ENCODE measurements at regions not wholly inside any gene's neighbourhood (a gene's known extent, or its start where the extent isn't known, plus 50 kb on each side); places are given as distances from the start of the nearest gene placed in this dataset.

DNA sequence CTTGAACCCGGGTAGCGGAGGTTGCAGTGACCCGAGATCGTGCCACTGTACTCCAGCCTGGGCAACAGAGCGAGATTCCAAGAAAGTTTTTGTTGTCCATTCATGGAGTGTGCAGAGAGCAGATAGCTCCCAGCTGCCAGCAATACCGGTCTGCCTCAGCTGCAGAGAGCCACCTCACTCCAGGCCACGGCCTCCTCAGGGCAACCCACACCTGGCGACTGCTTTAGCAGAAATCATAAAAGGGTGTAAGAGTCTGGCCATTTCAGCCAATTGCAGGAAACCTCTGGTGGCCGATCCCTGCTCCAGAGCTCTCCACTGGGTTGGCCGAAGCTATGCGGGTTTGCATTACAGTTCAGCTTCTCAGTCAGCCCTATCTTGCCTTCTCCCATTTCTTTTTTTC lies 227.4 kb upstream of the BCOR start:
- Histone ChIP-seq H3K9ac (ENCODE audit: low read length) (no peak overlapping the region), H3K4me2 (ENCODE audit: low read depth, low read length, poor library complexity, severe bottlenecking) (no peak overlapping the region), H3K4me3 (ENCODE audit: insufficient read depth, low read length, poor library complexity, severe bottlenecking) (no peak overlapping the region), H3K9me2 (replicated peaks; ENCODE audit: insufficient read depth, low read length) (no peaks in the 10 kb centered on the region), H3K27ac (ENCODE audit: low read depth, low read length) (no peak overlapping the region), H2AFZ (ENCODE audit: low read depth, low read length, severe bottlenecking) (no peak overlapping the region), H3K27me3 (ENCODE audit: low read length) (no peaks in the 10 kb centered on the region), H3F3A (ENCODE audit: insufficient read depth) (no peaks in the 10 kb centered on the region), H3K36me3 (ENCODE audit: low read length) (no peaks in the 10 kb centered on the region), H4K20me1 (ENCODE audit: low read depth, low read length) (no peaks in the 10 kb centered on the region), H3K79me2 (ENCODE audit: insufficient read depth, low read length) (no peaks in the 10 kb centered on the region), H3K9me3 (ENCODE audit: insufficient read depth, low read length) (no peaks in the 10 kb centered on the region)
- TF ChIP-seq EZH2phosphoT487 (conservative IDR thresholded peaks at IDR 0.05; ENCODE audit: low read length): no peak
- TF ChIP-seq, protein P1, sequence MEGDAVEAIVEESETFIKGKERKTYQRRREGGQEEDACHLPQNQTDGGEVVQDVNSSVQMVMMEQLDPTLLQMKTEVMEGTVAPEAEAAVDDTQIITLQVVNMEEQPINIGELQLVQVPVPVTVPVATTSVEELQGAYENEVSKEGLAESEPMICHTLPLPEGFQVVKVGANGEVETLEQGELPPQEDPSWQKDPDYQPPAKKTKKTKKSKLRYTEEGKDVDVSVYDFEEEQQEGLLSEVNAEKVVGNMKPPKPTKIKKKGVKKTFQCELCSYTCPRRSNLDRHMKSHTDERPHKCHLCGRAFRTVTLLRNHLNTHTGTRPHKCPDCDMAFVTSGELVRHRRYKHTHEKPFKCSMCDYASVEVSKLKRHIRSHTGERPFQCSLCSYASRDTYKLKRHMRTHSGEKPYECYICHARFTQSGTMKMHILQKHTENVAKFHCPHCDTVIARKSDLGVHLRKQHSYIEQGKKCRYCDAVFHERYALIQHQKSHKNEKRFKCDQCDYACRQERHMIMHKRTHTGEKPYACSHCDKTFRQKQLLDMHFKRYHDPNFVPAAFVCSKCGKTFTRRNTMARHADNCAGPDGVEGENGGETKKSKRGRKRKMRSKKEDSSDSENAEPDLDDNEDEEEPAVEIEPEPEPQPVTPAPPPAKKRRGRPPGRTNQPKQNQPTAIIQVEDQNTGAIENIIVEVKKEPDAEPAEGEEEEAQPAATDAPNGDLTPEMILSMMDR (IDR thresholded peaks at IDR 0.05; ENCODE audit: insufficient read depth, low read length, poor library complexity, severe bottlenecking): no peak

DNA sequence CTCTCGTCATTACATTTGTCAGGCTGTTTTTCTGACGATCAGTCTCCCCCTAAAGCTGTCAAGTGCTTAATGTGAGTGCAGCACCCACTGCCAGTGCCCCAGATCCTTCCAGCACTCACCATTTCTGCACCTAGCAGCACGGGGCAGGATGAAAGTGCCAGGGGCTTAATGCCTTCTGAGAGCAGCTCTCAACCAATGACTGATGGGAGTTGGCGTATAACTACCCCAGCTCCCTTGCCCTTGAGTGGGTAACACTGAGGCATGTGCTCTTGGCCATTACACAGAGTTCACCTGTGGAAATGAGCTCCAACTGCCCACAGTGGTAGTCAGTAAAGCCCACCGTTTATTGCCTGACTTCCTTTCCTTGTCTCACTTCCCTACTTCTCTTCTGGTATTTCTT lies 226.2 kb upstream of the BCOR start:
- Histone ChIP-seq H4K20me1 (ENCODE audit: low read depth, low read length) (no peaks in the 10 kb centered on the region), H3K36me3 (ENCODE audit: low read length) (no peaks in the 10 kb centered on the region), H3K9me2 (replicated peaks; ENCODE audit: insufficient read depth, low read length) (no peaks in the 10 kb centered on the region), H3K9ac (ENCODE audit: low read length) (no peak overlapping the region), H3K4me2 (ENCODE audit: low read depth, low read length, poor library complexity, severe bottlenecking) (no peak overlapping the region), H3K79me2 (ENCODE audit: insufficient read depth, low read length) (no peaks in the 10 kb centered on the region), H3K27ac (ENCODE audit: low read depth, low read length) (no peak overlapping the region), H3F3A (ENCODE audit: insufficient read depth) (no peaks in the 10 kb centered on the region), H3K9me3 (ENCODE audit: insufficient read depth, low read length) (no peaks in the 10 kb centered on the region), H3K4me3 (ENCODE audit: insufficient read depth, low read length, poor library complexity, severe bottlenecking) (no peak overlapping the region), H3K27me3 (ENCODE audit: low read length) (no peaks in the 10 kb centered on the region), H2AFZ (ENCODE audit: low read depth, low read length, severe bottlenecking) (no peak overlapping the region)
- TF ChIP-seq EZH2phosphoT487 (conservative IDR thresholded peaks at IDR 0.05; ENCODE audit: low read length): no peak
- TF ChIP-seq, protein P1 (IDR thresholded peaks at IDR 0.05; ENCODE audit: insufficient read depth, low read length, poor library complexity, severe bottlenecking): no peak

DNA sequence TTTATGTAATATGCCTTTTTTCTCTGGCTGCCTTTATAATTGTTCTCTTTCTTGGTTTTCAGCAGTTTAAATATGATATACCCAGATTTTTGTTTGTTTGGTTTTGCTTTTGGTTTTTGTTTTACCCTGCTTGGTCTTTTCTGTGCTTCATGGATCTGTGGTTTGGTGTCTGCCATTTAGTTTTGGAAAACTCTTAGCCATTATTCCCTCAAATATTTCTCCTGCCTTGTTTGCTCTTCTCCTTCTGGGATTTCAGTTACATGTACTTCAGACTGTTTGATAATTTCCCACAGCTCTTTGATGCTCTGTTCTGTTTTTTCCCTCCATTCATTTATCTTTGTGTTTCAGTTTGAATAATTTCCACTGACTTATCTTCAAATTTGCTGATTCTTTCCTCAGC lies 223.1 kb upstream of the BCOR start:
- Histone ChIP-seq H3K4me2 (ENCODE audit: low read depth, low read length, poor library complexity, severe bottlenecking) (no peak overlapping the region), H3K9me3 (ENCODE audit: insufficient read depth, low read length) (no peaks in the 10 kb centered on the region)

More for the DNA sequence above, 223.1 kb upstream of the BCOR start:
- Histone ChIP-seq H3K79me2 (ENCODE audit: insufficient read depth, low read length) (no peaks in the 10 kb centered on the region), H2AFZ (ENCODE audit: low read depth, low read length, severe bottlenecking) (no peak overlapping the region), H4K20me1 (ENCODE audit: low read depth, low read length) (no peaks in the 10 kb centered on the region), H3K9ac (ENCODE audit: low read length) (no peak overlapping the region), H3K36me3 (ENCODE audit: low read length) (no peaks in the 10 kb centered on the region), H3K27me3 (ENCODE audit: low read length) (no peaks in the 10 kb centered on the region), H3K27ac (ENCODE audit: low read depth, low read length) (no peak overlapping the region), H3F3A (ENCODE audit: insufficient read depth) (no peaks in the 10 kb centered on the region), H3K4me3 (ENCODE audit: insufficient read depth, low read length, poor library complexity, severe bottlenecking) (no peak overlapping the region), H3K9me2 (replicated peaks; ENCODE audit: insufficient read depth, low read length) (no peaks in the 10 kb centered on the region)
- no peak for TF ChIP-seq EZH2phosphoT487 (conservative IDR thresholded peaks at IDR 0.05; ENCODE audit: low read length)
- TF ChIP-seq, protein P1 (IDR thresholded peaks at IDR 0.05; ENCODE audit: insufficient read depth, low read length, poor library complexity, severe bottlenecking): no peak

All from SU-DHL-6 (cell line).